ENCODE measurements at regions not wholly inside any gene's neighbourhood (a gene's known extent, or its start where the extent isn't known, plus 50 kb on each side); places are given as distances from the start of the nearest gene placed in this dataset.

- DNase-seq (ENCODE audit: low read depth): no peak
Observed at GRCh38 chr16:74169687-74170376, 126.8 kb upstream of the PSMD7 start.

- no peak for DNase-seq (ENCODE audit: low read depth)
Observed at GRCh38 chr16:74169066-74169465, 127.5 kb upstream of the PSMD7 start.

DNA sequence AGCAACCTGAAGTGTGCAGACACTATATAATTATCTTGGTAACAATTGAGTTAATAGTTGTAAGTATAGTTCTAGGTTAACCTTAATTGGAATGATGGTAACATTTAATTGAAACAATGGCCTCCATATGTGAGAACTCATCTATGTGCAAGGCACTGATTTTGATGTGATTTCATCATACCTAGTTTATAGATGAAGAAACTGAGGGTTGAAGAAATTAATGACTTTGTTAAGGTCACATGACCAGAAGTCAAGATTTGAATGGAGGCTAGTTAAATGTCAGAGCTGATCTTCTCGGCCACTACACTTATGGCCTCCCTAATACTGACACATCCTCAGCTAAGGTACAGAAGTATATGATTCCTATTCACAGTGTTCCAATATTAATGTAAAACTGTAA lies 128.2 kb upstream of the PSMD7 start:
- no peak for DNase-seq (ENCODE audit: low read depth)

- no peak for DNase-seq (ENCODE audit: low read depth)
Observed at GRCh38 chr16:74166456-74166855, 130.2 kb upstream of the PSMD7 start.

DNA sequence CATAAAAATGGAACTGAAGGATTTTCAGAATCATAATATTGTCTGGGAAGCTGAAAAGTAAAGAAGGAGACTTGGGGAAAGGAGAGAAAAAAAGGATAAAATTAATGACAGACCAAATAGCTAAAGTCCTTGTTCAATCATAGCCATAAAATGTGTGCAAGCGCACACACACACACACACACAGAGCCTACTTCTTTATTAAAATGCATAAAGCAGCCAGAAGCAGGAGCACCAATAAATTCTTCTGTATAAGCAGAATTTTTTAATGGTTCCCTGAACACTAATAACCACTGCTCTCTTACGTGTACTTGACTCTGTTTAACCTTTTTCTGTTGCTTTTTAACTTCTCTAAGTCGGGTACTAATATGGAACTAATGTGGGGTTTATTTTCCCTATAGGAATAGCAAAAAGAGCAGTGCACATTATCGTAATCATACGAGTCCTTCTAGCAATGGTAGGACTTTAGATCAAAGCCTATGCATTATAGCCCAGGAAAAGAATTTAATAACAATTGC lies 131.0 kb upstream of the PSMD7 start:
- no peak for DNase-seq (ENCODE audit: low read depth)

- DNase-seq (ENCODE audit: low read depth): no peak
Observed at GRCh38 chr16:74160759-74161158, 135.9 kb upstream of the PSMD7 start.

GRCh38 chr16:74153773-74154172 lies 142.8 kb upstream of the PSMD7 start:
- no peak for DNase-seq (ENCODE audit: low read depth)

DNA sequence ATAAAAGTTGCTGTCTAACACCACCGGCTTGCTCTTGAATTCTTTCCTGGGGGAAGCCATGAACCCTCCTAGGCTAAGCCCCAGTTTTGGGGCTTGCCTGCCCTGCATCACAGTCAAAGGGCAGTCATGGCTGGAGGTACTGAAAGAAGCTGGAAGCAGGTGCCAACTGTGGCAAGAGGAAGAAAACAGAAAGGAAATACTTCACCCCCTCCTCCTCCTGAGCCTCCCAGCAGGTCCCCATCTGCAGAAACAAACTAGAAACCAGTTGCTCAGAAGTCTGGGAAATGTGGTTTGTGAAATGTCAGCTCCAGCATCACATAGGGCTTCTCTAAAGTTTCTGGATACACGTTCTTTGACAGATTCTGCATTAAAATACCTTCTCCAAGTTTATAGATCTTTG lies 150.0 kb upstream of the PSMD7 start:
- DNase-seq (ENCODE audit: low read depth): no peak

DNA sequence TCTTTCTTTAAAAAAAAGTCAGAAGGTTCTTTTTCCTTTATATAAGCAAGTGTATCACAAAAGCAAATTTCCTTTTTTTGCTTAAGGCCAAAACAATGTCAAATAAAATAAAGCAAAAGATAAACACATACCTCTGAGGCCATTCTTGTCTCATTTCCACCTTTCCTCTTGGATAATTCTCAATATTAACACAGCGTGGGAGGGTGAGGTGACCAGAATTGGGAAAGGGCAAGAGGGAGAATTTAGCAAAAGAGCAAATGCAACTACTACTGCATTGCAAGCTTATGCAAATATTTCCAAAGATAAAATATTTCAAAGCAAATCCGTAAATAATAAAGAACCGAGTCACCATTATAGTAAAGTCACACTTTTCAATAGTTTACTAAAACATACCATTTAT lies 153.4 kb upstream of the PSMD7 start:
- DNase-seq (ENCODE audit: low read depth): no peak

DNA sequence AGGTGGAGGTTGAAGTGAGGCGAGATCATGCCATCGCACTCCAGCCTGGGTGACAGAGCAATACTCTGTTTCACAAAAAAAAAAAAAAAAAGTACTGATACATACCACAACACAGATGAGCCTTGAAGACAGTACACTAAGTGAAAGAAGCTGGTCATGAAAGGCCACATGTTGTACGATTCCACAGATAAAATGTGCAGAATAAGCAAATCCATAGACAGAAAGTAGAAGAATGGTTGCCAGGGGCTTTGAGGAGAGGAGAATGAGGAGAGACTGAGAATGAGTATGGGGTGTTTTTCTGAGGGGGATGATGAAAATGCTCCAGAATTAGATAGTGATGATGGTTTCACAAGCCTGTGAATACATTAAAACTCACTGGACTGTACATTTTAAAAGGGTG lies 155.6 kb upstream of the PSMD7 start:
- DNase-seq (ENCODE audit: low read depth): no peak

DNA sequence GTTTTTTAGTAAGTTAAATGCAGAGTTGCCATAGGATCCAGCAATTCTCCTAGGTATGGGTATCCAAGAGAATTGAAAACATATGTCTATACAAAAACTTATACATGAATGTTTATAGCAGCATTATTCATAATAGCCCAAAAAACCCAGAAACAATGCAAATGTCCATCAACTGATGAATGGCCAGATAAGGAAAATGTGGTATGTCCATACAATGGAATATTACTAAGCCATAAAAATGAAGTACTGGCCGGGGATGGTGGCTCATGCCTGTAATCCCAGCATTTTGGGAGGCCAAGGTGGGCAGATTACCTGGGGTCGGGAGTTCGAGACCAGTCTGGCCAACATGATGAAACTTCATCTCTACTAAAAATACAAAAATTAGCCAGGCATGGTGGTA lies 156.1 kb upstream of the PSMD7 start:
- no peak for DNase-seq (ENCODE audit: low read depth)

- no peak for DNase-seq (ENCODE audit: low read depth)
Observed at GRCh38 chr16:74123826-74124225, 172.8 kb upstream of the PSMD7 start.

- DNase-seq (ENCODE audit: low read depth): no peak
Observed at GRCh38 chr16:74123195-74123594, 173.4 kb upstream of the PSMD7 start.

DNA sequence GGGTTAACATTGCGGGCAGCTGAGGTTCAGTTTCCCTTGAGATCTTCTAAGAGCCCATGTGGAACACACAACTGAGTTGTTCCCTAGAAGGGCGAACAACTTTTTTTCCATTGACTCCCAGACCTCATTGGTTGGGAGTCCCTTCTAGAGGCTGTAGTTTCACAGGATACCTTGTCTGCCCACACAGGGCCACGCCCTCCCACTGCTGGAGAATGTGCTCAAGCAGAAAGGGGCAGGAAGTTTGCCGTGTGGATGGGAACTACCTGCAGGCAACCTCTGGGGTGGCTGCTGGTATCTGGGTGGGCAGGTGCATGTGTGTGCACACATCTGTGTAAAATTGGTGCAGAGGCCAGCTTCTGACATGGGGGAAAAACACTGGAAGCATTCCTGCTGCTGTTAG lies 178.8 kb upstream of the PSMD7 start:
- no peak for DNase-seq (ENCODE audit: low read depth)

- no peak for DNase-seq (ENCODE audit: low read depth)
Observed at GRCh38 chr16:74113545-74113944, 183.1 kb upstream of the PSMD7 start.

- no peak for DNase-seq (ENCODE audit: low read depth)
Observed at GRCh38 chr16:74111456-74111982, 185.1 kb upstream of the PSMD7 start.

DNA sequence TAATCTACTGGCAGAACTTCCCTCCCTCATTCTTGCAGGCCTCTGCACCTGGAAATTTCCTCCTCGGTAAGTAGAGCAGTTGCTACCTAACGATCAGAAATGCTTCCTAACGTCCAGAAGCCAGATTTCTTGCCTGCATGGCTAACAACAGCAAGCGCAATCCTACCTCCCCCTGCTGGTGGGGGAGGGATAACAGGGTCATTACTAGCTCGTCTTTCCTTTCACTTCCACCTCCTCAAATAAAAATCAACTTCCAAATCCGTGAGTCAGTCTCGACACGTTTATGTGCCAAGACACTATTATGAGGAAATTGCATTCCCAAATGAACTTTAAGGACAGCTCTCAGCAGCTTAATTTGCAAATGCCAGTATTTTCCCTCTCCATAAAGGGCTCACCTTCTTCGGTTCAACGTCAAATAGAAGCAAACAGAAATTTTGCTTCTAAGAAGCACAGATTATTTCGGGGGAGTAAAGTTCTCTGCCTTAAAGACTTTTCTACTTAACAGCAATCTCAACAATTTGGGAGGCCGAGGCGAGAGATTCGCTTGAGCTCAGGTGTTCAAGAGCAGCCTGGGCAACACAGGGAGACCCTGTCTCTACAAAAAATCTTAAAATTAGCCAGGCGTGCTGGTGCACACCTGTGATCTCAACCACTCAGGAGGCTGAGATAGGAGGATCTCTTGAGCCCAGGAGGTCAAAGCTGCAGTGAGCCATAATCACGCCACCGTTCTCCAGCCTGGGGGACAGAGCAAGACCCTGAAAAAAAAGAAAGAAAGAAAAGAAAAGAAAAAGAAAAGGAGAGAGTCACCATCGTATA lies 188.6 kb upstream of the PSMD7 start:
- DNase-seq (ENCODE audit: low read depth): peak; percentile 15

DNA sequence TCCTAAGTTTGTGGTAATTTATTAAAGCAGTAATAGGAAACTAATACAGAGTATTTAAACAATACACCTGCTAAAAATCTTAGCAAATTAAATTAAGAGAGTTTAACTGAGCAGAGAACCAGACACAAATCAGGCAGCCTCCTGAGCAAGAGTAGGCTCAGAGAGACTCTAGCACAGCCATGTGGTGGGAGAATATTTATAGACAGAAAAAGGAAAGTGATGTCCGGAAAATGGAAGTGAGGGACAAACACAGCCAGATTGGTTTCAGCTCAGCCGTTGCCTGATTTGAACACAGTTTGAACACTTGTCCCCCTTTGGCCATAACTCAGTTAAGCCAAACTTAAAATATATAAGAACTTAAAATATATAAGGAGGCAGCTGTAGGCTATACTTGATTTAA lies 192.6 kb upstream of the PSMD7 start:
- no peak for DNase-seq (ENCODE audit: low read depth)

- no peak for DNase-seq (ENCODE audit: low read depth)
Observed at GRCh38 chr16:74101379-74102137, 195.1 kb upstream of the PSMD7 start.

- no peak for DNase-seq (ENCODE audit: low read depth)
Observed at GRCh38 chr16:74100395-74101326, 196.0 kb upstream of the PSMD7 start.

- DNase-seq (ENCODE audit: low read depth): no peak
Observed at GRCh38 chr16:74099530-74099929, 197.1 kb upstream of the PSMD7 start.
